Endodermal cell (in vitro differentiated cells): ENCODE measurements at regions not wholly inside any gene's neighbourhood (a gene's known extent, or its start where the extent isn't known, plus 50 kb on each side); places are given as distances from the start of the nearest gene placed in this dataset.
A peak's percentile ranks its signal among the peaks of the same experiment; 100 is the strongest.

Experiments used
- DNase-seq: peaks from one replicate; pipeline ENCODE4 v3.0.0-alpha.2; 2017
- H3K27ac ChIP-seq: 2 replicates; pipeline ENCODE4 v1.5.1; 2013; ENCODE audit warnings: mild to moderate bottlenecking, low read depth, low read length, moderate library complexity
- H3K27me3 ChIP-seq: 2 replicates; pipeline ENCODE4 v1.6.1; 2013; ENCODE audit warnings: mild to moderate bottlenecking, low read length, moderate library complexity; ENCODE audit not compliant: insufficient read depth, control insufficient read depth, poor library complexity, severe bottlenecking
- H3K36me3 ChIP-seq: 2 replicates; pipeline ENCODE4 v1.7.0; 2013; ENCODE audit warnings: mild to moderate bottlenecking, low read length, moderate library complexity; ENCODE audit not compliant: control insufficient read depth, insufficient read depth
- H3K4me1 ChIP-seq: one replicate; pipeline ENCODE4 v1.7.0; 2013; ENCODE audit warnings: low read length; ENCODE audit not compliant: control insufficient read depth, insufficient read depth
- H3K4me3 ChIP-seq: 2 replicates; pipeline ENCODE4 v1.5.1; 2013; ENCODE audit warnings: mild to moderate bottlenecking, low read length, moderate library complexity
- H3K9ac ChIP-seq: 2 replicates; pipeline ENCODE4 v1.6.1; 2013; ENCODE audit warnings: mild to moderate bottlenecking, low read length, moderate library complexity; ENCODE audit not compliant: poor library complexity, severe bottlenecking; ENCODE audit errors: extremely low read depth
- H3K9me3 ChIP-seq: 2 replicates; pipeline ENCODE4 v1.6.1; 2013; ENCODE audit warnings: mild to moderate bottlenecking, low read length, moderate library complexity; ENCODE audit not compliant: control insufficient read depth
- H3K27ac Mint-ChIP-seq: 2 replicates; pipeline ENCODE4 v1.8.0; 2020; ENCODE audit warnings: mixed read lengths
- H3K27me3 Mint-ChIP-seq: 2 replicates; pipeline ENCODE4 v1.8.0; 2021; ENCODE audit warnings: mild to moderate bottlenecking, mixed read lengths; ENCODE audit not compliant: insufficient read depth
- H3K36me3 Mint-ChIP-seq: 2 replicates; pipeline ENCODE4 v1.8.0; 2020; ENCODE audit warnings: low read depth, mixed read lengths
- H3K4me1 Mint-ChIP-seq: 2 replicates; pipeline ENCODE4 v1.8.0; 2020; ENCODE audit warnings: mixed read lengths
- H3K4me3 Mint-ChIP-seq: 2 replicates; pipeline ENCODE4 v1.8.0; 2020; ENCODE audit warnings: mild to moderate bottlenecking, moderate library complexity, mixed read lengths
- H3K9me3 Mint-ChIP-seq: 2 replicates; pipeline ENCODE4 v1.8.0; 2020; ENCODE audit warnings: mild to moderate bottlenecking, mixed read lengths
- WGBS, 2 experiments: methylation state at CpG; one replicate each; pipeline versions ENCODE4 v1.1.5 to v1.1.7; 2013; ENCODE audit warnings: missing lambda C conversion rate in 2 of 2, mixed read lengths in 1 of 2; ENCODE audit not compliant: insufficient coverage in 1 of 2, insufficient read length in 1 of 2; 5-methylcytosine and 5-hydroxymethylcytosine counted together
- TF ChIP-seq, protein P1 (sequence below): fragments of 200-600 bp; sonication (generic); conservative IDR thresholded peaks from 2 replicates; pipeline ENCODE4 v1.5.0; 2021; ENCODE audit warnings: antibody characterized with exemption, mild to moderate bottlenecking

- Histone ChIP-seq H3K27me3 (no peaks in the 10 kb centered on the region), H3K9ac (no peak overlapping the region), H3K9me3 (no peaks in the 10 kb centered on the region), H3K4me1 (no peaks in the 10 kb centered on the region), H3K36me3 (no peaks in the 10 kb centered on the region), H3K4me3 (no peak overlapping the region), H3K27ac (no peak overlapping the region)
- TF ChIP-seq, protein P1, sequence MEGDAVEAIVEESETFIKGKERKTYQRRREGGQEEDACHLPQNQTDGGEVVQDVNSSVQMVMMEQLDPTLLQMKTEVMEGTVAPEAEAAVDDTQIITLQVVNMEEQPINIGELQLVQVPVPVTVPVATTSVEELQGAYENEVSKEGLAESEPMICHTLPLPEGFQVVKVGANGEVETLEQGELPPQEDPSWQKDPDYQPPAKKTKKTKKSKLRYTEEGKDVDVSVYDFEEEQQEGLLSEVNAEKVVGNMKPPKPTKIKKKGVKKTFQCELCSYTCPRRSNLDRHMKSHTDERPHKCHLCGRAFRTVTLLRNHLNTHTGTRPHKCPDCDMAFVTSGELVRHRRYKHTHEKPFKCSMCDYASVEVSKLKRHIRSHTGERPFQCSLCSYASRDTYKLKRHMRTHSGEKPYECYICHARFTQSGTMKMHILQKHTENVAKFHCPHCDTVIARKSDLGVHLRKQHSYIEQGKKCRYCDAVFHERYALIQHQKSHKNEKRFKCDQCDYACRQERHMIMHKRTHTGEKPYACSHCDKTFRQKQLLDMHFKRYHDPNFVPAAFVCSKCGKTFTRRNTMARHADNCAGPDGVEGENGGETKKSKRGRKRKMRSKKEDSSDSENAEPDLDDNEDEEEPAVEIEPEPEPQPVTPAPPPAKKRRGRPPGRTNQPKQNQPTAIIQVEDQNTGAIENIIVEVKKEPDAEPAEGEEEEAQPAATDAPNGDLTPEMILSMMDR = no peak
- H3K27me3 Mint-ChIP-seq = peaks cover 15% of the 10 kb centered on the region
- peaks cover 1% of the 10 kb centered on the region for H3K4me1 Mint-ChIP-seq
- peak; percentile 39 for DNase-seq
- no peak overlapping the region for H3K27ac Mint-ChIP-seq
- no peaks in the 10 kb centered on the region for H3K9me3 Mint-ChIP-seq
- no peak overlapping the region for H3K4me3 Mint-ChIP-seq
- 75 to 76% methylated on average over 5 of the region's 5 CpGs for WGBS, 2 experiments
- H3K36me3 Mint-ChIP-seq = no peaks in the 10 kb centered on the region
These were observed 137.9 kb upstream of the NGF start for GRCh38 chr1:115475901-115476300.

DNA sequence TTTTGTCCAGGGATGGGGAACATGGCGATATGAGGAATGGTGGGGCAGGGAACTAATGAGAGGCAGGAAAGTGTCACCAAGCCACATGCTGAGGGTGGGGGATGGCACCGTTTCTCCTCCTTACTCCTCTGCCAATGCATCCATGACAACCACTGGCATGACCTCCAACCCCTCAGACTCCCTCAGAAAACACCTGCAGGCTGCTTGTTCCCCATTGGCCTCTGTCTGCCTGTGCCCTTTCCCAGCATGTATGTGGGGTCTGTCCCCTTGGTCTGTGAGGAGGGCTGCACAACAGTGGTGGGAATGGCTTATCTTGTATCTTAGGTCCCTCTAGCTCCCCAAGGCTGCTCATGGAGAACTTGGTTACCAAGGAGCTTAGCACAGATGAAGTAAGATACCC lies 137.2 kb upstream of the NGF start:
- H3K4me1 ChIP-seq = no peaks in the 10 kb centered on the region
- H3K36me3 ChIP-seq = no peaks in the 10 kb centered on the region
- Mint-ChIP-seq H3K27me3 (peaks cover 13% of the 10 kb centered on the region), H3K4me3 (no peak overlapping the region), H3K27ac (no peak overlapping the region), H3K4me1 (peaks cover 1% of the 10 kb centered on the region), H3K36me3 (no peaks in the 10 kb centered on the region), H3K9me3 (no peaks in the 10 kb centered on the region)
- 95% methylated on average over 2 of the region's 2 CpGs; no CpG with 5 or more reads in 1 of the 2 experiments for WGBS, 2 experiments
- H3K4me3 ChIP-seq = no peak overlapping the region
- no peaks in the 10 kb centered on the region for H3K9me3 ChIP-seq
- H3K27ac ChIP-seq = no peak overlapping the region
- TF ChIP-seq, protein P1 = no peak
- no peaks in the 10 kb centered on the region for H3K27me3 ChIP-seq
- no peak overlapping the region for H3K9ac ChIP-seq
- DNase-seq = peak; percentile 19

- H3K9me3 Mint-ChIP-seq = no peaks in the 10 kb centered on the region
- no peak overlapping the region for H3K9ac ChIP-seq
- H3K27ac ChIP-seq = no peak overlapping the region
- H3K9me3 ChIP-seq = no peaks in the 10 kb centered on the region
- WGBS, 2 experiments = 84 to 90% methylated on average over 4 to 8 of the region's 8 CpGs
- peaks cover 6% of the 10 kb centered on the region for H3K27me3 Mint-ChIP-seq
- H3K36me3 ChIP-seq = no peaks in the 10 kb centered on the region
- no peak overlapping the region for H3K4me3 Mint-ChIP-seq
- no peaks in the 10 kb centered on the region for H3K36me3 Mint-ChIP-seq
- H3K4me1 Mint-ChIP-seq = no peaks in the 10 kb centered on the region
- H3K4me1 ChIP-seq = no peaks in the 10 kb centered on the region
- no peaks in the 10 kb centered on the region for H3K27me3 ChIP-seq
- no peak overlapping the region for H3K27ac Mint-ChIP-seq
- TF ChIP-seq, protein P1 = no peak
- H3K4me3 ChIP-seq = no peak overlapping the region
- DNase-seq = peak; percentile 38
These were observed 136.0 kb upstream of the NGF start for GRCh38 chr1:115473986-115474565.
